GM12874 (cell line): ENCODE measurements at regions not wholly inside any gene's neighbourhood (a gene's known extent, or its start where the extent isn't known, plus 50 kb on each side); places are given as distances from the start of the nearest gene placed in this dataset.

Experiments used
- CTCF ChIP-seq: IDR thresholded peaks from 2 replicates; pipeline ENCODE4 v1.5.1; 2011; ENCODE audit warnings: low read depth, mild to moderate bottlenecking, control low read depth, low read length, moderate library complexity; ENCODE audit not compliant: insufficient read depth

DNA sequence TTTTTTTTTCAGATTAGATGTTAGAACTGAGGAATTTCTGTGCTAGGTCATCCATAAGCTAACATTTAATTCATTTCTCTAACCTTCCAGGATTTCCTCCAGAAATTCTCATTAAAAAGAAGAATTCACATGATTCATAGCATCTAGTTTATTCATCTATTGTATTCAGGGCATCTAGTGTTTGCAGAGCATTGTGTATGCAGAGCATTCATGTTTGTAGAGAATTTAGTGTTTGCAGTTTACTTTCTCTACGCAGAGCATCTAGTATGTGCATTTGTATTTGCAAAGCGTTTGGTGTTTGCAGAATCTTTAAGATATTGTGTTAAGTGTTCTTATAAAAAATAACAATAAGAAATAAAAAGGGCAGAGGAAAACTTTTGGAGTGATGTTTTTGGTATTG is 491.1 kb downstream of the MTRR start:
- TF ChIP-seq CTCF: no peak

DNA sequence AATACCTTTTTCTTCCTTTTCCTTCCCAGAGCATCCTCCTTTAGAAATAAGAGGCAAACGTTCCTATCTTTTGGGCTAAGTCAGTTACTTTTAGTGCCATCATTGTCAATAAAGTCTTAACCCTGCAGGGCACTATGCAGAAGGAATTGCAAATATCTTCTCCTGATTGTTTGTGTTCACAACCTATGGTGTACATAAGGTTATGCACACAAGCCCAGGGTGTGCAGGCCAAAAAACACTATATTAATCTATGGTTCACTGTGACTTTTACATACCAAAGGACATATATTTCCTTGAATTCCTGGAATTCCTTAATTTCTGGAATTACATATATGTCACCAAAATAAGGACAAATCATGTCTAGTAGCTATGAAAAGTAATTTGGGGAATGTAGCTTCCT is 493.5 kb downstream of the MTRR start:
- TF ChIP-seq CTCF: no peak

- no peak for TF ChIP-seq CTCF
Observed at GRCh38 chr5:8363138-8363537, 494.2 kb downstream of the MTRR start.

DNA sequence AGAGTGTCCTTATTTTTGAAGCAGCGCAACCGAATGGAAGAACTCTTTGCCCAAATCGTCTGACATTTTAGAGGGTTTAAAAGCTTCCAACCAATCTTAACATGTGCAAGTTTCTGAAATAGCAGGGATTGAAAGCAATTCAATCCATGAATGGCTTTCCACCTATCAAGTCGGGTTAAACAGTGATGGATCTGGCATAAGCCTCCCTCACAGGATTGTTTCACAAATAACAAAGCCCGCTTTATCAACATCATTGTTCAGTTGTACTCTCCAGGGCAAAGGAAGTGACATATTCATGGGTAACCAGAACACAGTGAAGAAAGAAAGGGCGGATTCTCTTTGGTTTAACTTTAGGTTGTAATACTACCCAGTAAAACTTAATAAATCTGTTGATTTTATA is 497.3 kb downstream of the MTRR start:
- TF ChIP-seq CTCF: no peak

DNA sequence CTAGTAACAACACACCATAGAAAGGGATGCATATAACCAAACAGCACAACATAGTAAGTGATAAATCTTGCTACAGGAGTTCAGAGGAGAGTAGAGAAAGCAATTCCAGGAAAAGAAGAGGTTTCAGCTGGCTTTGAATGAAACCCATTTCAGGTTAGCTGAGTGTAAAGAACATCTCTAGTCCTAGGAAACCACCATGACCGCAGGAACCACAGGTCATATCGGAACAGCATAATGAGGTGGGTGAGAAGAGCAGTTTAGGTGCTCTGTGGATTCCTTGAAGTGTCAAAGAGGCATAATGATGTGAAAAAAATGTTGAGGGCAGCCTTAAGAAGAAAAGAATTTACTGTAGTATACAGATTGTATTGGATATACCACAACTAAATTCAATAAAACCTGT is 507.5 kb downstream of the MTRR start:
- no peak for TF ChIP-seq CTCF

DNA sequence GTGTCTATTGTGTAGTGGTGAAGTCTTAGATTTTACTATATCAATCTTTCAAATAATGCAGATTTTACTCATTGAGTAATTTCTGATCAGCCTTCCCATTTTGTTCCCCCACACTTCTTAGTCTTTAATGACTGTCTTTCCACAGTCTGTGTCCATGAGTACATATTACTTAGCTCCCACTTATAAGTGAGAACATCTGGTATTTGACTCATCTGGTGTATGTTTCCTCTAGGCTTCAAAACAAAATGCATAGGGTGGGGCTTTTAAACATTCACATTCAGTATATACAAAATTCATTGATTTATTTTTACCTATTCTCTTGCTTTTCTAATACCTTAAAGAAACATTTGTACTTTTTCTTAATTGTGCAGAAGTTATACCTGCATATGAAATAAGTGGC is 513.0 kb downstream of the MTRR start:
- TF ChIP-seq CTCF: no peak

GRCh38 chr5:8382456-8382855 is 513.5 kb downstream of the MTRR start:
- TF ChIP-seq CTCF: no peak

- TF ChIP-seq CTCF: no peak
Observed at GRCh38 chr5:8383616-8384015, 514.7 kb downstream of the MTRR start.
